Vagina (tissue), 2 donors: ENCODE measurements at regions not wholly inside any gene's neighbourhood (a gene's known extent, or its start where the extent isn't known, plus 50 kb on each side); places are given as distances from the start of the nearest gene placed in this dataset.

Experiments used
- CTCF ChIP-seq, 3 experiments: fragments of 450-650 bp in 2 of 3; fragments of 200-600 bp in 1 of 3; sonication (generic) in 1 of 3; IDR thresholded peaks; one replicate each; pipeline ENCODE4 v1.5.1; 2017 to 2019; ENCODE audit warnings: antibody characterized with exemption in 3 of 3, mild to moderate bottlenecking in 2 of 3, moderate library complexity in 2 of 3
- POLR2A ChIP-seq, 2 donors: fragments of 450-650 bp; IDR thresholded peaks; one replicate each; pipeline ENCODE4 v1.6.1; 2017; ENCODE audit warnings: antibody characterized with exemption in 2 of 2, mild to moderate bottlenecking in 2 of 2, moderate library complexity in 2 of 2

GRCh38 chr9:89889865-89890264 is 285.1 kb downstream of the GADD45G start:
- TF ChIP-seq CTCF (IDR thresholded peaks at IDR 0.05) (no peak), POLR2A (IDR thresholded peaks at IDR 0.05) (no peak)
